ENCODE measurements at regions not wholly inside any gene's neighbourhood (a gene's known extent, or its start where the extent isn't known, plus 50 kb on each side); places are given as distances from the start of the nearest gene placed in this dataset.

GRCh38 chr4:72809208-72809607, 240.2 kb upstream of the ADAMTS3 start:
- TF ChIP-seq CTCF (IDR thresholded peaks at IDR 0.05; ENCODE audit: low read depth, low read length, poor library complexity, severe bottlenecking) (no peak), EZH2phosphoT487 (IDR thresholded peaks at IDR 0.05; ENCODE audit: borderline replicate concordance, low read length) (no peak)
